Stimulated activated CD4-positive, alpha-beta T cell treated with anti-CD3 and anti-CD28 coated beads, TNF-alpha, amount 100 ng/mL, for 24 hours (primary cell): ENCODE measurements at regions not wholly inside any gene's neighbourhood (a gene's known extent, or its start where the extent isn't known, plus 50 kb on each side); places are given as distances from the start of the nearest gene placed in this dataset.

Experiments used
- DNase-seq, 3 experiments: peaks; one replicate each; pipeline ENCODE4 v3.0.0-alpha.2; 2020; ENCODE audit warnings: low read depth in 3 of 3

GRCh38 chr13:99822820-99823219, 148.7 kb downstream of the ZIC5 start:
- no peak for DNase-seq

GRCh38 chr13:99821741-99822140, 149.8 kb downstream of the ZIC5 start:
- DNase-seq, result no peak

- DNase-seq, result no peak
Measured at GRCh38 chr13:99819967-99820366, 151.6 kb downstream of the ZIC5 start.

GRCh38 chr13:99816321-99816720, 155.2 kb downstream of the ZIC5 start:
- DNase-seq, result no peak

DNA sequence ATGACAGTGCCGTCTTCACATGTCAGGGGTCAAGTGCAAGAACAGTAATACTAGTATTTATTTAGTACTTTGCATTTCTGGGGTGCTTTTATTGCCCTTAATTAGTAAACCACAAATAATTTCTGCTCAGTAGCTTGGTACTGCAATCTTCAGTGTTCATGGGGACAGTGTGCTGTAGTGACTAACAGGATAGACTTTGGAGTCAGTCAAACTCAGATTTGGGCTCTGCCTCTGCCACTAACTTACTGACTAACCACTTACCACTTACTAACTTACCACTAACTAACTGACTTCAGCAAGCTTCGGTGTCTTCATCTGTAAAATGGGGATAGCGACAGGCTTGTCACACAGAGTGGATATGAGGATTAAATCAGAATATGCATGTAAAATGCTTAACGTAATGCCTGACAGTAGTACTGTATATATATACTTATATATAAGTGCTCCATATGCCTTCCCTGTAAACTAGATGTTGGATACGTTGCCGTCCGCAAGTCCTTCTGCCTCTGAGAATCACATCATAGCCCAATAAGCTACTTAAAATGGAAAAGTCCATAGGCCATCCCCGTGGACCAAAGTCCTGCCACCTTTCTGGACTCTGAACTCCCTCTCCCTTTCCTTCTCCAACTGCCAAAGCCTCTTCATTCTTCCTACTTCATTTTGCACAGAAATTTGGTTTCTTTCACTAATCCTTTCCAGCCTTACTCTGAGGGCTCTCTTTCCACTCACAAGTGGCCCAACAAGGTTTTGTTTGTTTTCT, 158.1 kb downstream of the ZIC5 start:
- no peak for DNase-seq

GRCh38 chr13:99812625-99813024, 158.9 kb downstream of the ZIC5 start:
- no peak for DNase-seq

- DNase-seq, result no peak
Measured at GRCh38 chr13:99811067-99811700, 160.4 kb downstream of the ZIC5 start.

DNA sequence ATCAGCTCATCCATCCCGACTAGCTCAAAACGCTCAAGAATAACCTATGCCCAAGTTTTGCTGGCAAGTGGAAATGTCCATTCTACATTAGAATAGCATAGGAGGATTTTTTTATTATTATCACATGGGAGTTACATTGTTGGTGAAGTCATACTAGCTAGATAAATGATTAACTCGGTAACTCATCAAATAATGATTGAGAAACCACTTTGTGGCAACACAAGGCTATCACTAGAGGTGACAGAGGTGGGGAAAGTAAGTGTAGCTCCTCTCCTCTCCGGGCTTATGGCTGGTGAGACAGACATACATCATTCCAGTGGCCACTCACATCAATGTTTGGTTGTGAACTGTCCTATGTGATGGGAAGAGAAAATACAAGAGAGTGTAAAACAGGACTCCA, 161.6 kb downstream of the ZIC5 start:
- DNase-seq, result no peak

GRCh38 chr13:99809496-99809895, 162.1 kb downstream of the ZIC5 start:
- no peak for DNase-seq

- DNase-seq, result no peak
Measured at GRCh38 chr13:99808786-99809185, 162.8 kb downstream of the ZIC5 start.

GRCh38 chr13:99806671-99807070, 164.9 kb downstream of the ZIC5 start:
- DNase-seq, result no peak

DNA sequence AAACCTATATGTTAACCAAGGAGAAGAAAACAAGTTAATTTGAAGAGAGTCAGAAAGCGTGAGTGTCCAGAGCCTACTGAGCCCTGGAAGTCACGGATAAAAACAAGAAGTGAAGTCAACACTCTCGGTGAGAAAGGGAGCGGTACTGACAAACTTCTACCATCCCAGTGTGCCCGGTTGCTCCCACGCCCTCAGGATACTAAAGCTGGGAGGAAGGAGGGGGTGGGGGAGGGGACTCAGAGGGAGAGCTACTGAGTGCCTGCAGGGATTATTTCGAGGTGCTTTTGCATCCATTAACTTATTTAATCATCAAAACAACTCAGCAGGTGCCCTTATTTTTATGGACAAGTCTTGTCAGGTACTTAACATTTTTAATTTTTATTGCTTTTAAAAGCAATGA, 166.2 kb downstream of the ZIC5 start:
- DNase-seq, result no peak

DNA sequence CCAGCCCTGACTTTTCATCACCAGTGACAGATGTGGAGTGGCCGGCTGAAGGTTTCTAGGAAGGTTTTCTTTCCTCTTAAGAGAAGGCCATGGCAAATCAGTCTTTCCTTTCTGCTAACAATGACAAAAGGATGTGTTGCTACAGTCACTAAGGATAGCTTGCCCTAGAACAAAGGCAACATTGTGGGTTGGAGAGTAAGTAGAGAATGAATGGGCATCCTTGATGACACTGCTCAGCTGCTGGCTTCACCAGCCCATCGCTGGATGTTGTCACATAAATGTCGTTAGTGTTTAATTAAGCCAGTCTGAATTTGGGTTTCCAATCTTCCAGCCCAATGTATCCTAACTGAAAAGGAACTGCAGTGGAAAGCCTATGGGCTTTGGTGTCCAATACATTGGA, 168.4 kb downstream of the ZIC5 start:
- DNase-seq, result no peak

DNA sequence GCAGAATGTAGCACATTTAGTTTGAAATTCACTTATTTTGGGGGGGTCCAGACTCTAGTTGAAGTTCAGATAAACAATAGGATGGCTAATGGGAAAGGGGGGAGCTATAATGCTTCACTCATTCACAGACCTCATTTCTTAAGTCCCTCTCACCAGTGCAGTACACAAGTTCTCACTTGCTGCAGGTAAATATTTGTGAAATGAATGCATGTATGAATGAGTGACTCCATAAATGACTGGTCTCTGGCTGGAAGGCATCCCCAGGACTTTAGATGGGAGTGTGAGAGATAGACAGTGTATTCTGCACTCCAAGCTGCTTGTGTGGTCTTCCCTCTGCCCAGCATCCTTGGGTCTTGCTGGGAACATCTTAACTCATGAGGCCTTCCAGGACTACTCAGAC, 169.2 kb downstream of the ZIC5 start:
- no peak for DNase-seq

GRCh38 chr13:99800951-99801350, 170.6 kb downstream of the ZIC5 start:
- DNase-seq, result no peak

GRCh38 chr13:99800011-99800410, 171.6 kb downstream of the ZIC5 start:
- no peak for DNase-seq

DNA sequence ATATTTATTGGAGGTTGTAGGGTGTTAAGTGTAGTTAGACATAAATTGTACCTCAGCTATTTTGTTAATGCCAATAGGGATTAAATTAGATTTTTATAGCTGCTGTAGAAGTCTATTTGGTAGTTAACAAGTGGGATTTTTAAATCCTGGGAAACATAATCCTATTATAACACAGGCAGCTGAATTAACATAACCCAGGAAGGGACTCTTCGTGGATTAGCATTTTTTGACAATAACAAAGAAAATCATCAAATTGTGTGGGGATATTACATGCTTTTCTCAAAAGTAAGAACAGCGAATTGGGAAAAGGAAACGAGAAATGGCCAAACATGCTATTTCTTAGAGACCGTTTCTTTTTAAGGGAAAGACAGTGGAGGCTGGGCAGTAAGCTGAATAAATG, 172.8 kb downstream of the ZIC5 start:
- DNase-seq, result no peak

DNA sequence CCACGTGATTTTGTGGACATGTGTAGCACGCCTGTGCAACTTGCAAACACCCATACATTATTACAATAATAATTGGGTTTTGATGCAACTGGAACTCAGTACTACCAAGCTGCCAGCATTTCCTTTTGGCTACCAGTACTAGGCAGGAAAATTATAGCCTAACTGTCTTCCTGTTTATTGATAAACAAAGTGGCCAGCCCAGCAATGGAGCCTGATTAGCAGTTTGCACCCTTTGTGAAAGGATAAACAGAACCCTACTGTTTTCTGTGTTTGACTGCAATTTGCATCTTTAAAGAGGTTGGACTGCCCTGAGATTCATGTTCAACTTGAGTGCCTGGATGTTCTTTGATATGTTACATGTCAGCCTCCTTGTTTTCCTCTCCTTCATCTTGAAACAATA, 173.9 kb downstream of the ZIC5 start:
- DNase-seq, result no peak

DNA sequence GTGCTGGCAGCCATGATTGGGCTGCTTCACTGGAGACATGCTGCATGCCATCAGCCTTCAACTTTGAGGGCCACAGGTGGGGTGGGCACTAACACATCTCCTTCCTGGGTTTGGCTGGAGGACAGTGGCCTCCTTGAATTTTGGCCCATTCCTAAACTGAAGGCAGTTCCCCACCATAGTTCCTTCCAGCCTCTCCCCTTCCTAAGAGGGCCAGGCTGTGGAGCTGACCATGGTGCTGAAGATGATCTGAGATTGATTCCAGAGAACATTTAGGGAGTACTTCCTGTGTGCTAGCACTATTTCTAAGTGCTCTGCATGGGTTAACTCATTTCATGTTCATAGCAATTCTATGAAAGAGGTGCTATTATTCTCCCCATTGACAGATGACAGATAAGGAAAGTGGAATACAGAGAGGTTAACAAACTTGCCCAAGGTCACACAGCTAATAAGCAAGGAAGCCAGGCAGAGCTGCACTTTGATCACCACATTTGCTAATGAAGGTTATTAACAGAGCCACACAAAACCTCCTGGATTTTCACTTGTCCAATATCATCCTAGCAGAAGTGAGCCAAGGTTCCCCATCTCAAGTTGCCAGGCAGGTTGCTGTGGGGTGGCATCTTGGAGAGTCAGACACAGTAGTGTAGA, 175.3 kb downstream of the ZIC5 start:
- no peak for DNase-seq

DNA sequence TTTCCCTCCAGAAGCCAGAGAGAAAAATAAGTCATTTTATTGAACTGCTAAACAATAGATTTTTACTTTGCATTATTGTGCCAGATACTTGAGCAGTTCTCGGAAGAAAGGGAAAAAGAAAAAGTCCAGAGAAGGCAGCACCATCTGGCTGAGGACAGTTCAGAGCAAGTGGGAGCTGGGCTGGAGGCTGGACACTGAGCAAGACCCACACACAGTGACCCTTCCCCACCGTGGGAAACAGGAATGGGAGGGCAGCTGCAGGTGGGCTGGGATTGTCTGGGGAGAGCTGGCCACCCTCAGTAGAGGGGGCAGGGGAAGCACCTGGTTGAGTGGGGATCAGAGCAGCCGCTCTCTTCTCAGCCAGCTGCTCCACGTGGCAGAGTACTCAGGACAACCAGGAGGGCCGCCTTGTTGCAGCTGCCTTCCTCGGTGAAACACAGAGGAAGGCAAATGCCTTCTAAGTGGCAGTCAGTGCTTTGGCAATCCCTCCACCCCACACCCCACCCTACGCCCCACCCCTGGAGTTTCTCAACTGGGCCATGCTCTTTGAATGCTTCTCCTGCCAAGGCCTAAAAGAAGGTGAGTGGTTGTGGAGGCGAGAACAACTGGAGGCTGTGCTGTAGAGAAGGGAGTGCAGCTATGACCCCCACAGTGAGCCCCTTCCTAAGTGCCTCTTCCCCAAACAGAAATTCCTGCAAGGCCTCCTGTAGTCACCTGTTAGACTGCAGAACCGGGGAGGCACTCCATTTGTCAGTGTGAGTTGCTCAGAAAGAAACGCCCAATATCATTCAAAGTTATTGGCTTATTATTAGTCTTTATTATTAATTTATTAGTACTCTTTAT, 179.3 kb downstream of the ZIC5 start:
- no peak for DNase-seq

DNA sequence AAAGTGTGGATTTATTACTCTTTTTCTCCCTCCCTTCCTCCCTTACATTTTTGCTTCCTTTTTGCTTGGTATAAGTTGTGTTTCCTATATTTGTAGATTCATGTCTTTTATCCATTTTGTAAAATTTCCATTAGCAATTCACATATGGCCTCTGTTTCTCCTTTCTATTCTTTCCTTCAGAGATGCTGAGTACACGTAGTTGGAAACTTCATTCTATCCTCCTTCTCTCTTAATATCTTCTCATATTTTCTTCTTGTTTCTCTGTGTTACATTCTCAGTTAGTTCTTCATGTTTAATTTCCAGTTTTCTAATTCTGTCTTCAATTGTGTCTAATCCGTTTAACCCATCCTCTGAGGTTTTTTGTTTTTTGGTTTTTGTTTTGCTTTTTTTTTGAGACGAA, 188.9 kb downstream of the ZIC5 start:
- no peak for DNase-seq

DNA sequence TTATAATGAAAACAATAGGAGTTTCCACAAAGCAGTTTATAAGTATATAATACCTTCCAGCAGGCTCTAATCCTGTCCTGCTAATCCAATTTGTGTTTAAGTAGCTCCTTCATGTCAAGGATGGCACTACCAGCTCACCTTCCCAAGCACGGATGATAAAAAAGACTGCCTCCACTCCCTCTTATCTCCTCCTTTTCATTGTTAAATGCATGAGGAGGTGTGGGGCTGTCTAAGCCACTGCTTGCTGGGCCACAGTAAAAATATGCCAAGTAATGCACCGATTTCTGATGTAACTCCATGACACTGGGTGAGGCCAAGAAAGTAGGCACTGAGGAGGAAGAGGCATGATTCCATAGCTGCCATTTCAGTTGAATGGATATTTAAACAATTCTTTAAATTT, 193.1 kb downstream of the ZIC5 start:
- no peak for DNase-seq
